NCI-H345 treated with DMSO at 0.1 percent for 48 hours (cell line): ENCODE measurements at regions not wholly inside any gene's neighbourhood (a gene's known extent, or its start where the extent isn't known, plus 50 kb on each side); places are given as distances from the start of the nearest gene placed in this dataset.

Experiments
- DNase-seq: peaks from one replicate; lab custom pipeline; 2025; ENCODE audit not compliant: unreplicated experiment; lab: John Stamatoyannopoulos, UW

DNA sequence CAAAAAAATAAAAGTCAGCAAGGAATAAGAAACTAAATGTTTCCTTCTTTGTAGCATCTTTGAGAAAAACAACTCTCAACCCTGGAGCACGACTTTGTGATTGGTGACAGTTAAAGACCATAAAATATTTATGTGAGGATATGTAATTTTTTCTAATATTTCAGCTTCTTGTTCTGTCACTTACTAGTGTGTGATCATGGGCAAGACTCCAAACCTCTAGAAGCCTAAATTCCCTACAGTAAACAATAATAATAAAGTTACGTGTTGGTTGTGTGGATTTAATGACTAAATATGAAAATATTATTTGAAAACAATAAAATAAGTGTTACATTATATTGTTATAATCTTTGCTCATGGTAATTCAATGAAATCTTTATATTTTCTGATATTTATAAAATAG, 735.6 kb upstream of the MARCKS start:
- no peak for DNase-seq

DNA sequence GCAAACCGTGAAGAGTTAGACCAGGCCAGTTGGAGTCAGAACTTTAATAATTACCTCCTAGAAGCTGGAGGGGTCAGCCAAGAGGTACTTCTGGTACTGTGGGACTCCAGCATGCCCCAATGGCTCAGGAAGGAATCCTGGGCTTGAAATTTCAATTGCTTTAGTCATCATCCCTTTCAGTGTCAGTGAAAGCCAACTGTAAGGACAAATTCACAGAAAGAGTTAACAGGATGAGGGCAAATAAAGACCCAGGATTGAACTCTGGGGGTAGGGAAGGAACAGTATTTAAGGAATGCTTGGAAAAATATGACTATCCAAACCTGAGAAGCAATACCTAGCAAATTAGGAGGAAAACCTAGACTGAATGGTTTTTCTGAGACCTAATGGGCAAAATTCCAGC, 735.1 kb upstream of the MARCKS start:
- no peak for DNase-seq

- DNase-seq = no peak
These were observed 731.5 kb upstream of the MARCKS start for GRCh38 chr6:113125626-113126025.

- no peak for DNase-seq
These were observed 729.2 kb upstream of the MARCKS start for GRCh38 chr6:113127786-113128419.

- no peak for DNase-seq
These were observed 728.5 kb upstream of the MARCKS start for GRCh38 chr6:113128661-113129060.

- no peak for DNase-seq
These were observed 727.2 kb upstream of the MARCKS start for GRCh38 chr6:113129991-113130390.

DNA sequence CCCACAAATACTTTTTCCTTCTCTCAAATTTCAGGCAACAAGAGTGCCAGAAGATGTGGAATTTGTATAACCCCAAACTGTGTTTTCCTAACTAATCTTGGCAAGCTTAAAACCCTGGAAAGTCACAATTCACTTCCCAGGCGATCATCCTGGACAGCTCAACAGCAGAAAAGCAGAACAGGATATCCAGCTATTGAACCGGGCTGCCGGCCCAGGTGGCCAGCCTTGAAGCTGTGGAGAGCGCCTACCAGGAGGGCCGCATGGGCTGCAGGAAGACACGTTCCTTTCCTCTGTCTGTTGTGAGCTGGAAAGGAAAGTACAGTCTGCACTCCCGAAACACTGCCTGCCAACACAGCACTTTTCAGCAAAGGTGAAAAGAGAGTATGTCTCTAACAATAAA, 719.7 kb upstream of the MARCKS start:
- no peak for DNase-seq

GRCh38 chr6:113140721-113141120, 716.4 kb upstream of the MARCKS start:
- no peak for DNase-seq

GRCh38 chr6:113141901-113142300, 715.2 kb upstream of the MARCKS start:
- no peak for DNase-seq

DNA sequence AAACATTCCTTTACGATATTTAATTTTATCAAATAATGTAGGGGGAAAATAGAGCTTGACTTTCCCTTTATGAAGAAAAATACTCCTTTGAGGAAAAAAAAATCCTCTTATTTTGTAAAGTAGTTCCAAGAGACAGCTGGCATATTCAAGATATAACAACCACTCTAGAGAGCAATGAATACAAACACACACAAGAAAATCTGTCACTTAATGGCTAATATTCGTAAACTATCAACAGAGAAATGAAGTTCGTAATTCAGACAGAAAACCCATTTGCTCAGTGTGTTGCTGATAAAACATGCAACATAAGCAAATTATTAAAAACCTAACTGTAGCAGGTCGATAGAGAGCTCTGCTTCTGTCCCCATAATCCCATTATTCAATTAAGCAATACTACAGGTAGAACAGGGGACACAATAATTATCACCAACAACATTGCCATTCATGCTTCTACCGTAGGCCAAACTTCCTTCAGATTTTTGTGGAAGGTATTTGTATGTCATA, 714.4 kb upstream of the MARCKS start:
- no peak for DNase-seq

GRCh38 chr6:113143206-113143605, 713.9 kb upstream of the MARCKS start:
- DNase-seq = no peak

DNA sequence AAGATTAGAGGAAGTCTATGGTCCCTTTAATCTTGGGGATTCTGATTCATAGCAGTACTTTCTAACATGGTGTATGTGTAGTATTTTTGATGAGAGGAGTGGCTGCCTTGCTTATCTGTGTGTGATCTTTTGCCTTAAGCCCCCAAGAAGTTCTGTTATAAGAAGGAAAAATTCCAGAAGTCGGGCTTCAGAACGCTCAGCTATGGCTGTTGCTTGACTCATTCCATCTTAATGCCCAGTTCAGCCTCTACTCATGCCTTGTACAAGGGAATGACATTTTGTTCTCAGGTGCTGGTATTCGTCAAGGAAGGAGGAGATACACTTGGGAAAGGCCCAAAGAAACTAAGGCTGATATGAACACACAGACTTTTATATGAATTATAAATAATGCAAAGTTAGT, 713.0 kb upstream of the MARCKS start:
- no peak for DNase-seq

- DNase-seq = no peak
These were observed 710.3 kb upstream of the MARCKS start for GRCh38 chr6:113146878-113147277.

DNA sequence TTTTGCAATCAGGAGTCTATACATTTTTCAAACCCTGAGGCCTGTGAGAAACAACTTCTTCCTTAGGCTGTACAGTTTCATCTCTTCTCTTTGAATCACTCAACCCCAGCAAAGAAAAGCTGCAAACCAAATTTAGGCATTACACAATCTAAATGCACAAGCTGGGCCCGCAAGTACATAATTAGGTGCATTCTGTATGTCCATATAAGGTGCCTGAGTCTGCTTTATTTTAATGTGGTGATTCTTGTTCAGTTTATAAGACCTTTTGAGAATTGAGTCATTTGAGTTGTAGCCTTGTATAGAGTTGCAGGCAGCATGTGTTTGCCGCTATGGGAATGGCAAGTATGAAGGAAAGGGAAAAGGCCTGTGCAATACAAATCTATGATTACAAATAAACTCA, 709.6 kb upstream of the MARCKS start:
- no peak for DNase-seq

DNA sequence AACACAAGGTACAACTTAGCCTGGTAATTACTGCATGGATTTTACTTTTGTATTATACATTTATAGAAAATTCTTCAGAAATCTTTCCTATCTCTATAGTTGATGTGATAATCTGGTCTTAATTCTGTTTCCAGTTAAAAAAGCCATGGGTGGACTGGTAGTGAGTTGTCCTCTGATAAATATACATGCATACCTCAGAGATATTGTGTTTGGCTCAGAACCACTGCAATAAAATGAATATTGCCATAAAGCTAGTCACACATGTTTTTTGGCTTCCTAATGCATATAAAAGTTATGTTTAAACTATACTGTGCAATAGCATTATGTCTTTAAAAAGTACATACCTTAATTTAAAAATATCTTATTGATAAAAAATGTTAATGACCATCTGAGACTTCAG, 708.6 kb upstream of the MARCKS start:
- DNase-seq = no peak

GRCh38 chr6:113149511-113149910, 707.6 kb upstream of the MARCKS start:
- no peak for DNase-seq

DNA sequence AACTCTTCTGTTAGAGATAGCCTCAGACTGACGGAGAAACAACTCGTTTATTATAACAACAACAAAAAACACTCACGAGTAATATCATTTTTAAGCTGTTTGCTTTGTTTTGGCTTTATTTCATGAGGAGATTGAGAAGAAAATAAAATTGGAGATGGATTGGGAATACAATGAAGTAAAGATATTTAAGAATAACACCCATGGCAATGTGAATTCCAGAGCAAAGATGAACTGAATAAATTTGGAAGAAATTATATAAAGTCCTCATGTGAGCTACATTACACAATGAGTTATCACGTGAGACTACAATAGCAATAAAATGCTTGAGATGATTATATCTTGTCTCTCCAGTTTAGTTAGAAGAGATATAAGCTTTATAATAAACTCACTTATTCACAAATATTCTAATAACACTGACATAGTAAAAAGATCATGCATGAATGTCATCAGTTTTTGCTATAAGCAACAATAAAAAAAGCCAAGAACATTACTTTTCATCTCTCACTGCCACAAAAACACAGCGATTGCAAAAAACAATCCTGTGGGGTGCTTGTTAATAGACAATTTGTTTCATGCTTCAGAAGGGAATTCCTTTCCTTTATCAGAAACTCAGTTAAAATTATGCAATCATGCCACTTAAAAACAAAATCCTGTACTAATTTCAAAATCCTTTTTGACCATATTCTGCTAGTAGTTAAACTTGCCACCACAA, 696.7 kb upstream of the MARCKS start:
- DNase-seq = no peak

DNA sequence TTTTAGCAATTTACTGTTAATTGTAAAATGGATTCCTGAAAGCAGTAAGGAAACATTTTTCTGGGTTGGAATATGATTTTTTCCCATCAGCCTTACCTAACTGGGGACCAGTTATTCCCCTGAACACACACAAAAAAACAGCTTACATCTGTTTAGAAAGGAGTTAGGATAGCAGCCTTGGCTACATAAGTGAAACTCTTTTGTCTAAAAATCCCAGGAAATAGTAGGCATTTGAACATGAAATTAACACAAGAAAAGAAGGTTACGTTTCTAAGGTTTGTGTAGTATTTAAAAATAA, 696.2 kb upstream of the MARCKS start:
- no peak for DNase-seq

DNA sequence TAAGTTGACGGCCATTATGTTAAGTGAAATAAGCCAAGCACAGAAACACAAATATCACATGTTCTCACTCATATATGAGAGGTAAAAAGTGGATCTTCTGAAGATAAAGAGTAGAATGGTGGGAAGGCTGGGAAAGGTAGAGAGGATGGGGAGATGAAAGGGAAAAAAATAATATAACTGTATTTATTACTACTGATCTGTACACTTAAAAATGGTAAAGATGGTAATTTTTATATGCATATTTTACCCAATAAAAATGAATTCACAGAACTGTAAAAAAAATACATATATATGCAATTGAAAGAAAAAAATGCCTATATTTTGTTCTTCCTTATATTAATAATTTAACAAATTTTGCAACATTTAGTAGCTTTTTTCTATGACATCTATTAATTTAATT, 694.4 kb upstream of the MARCKS start:
- no peak for DNase-seq

GRCh38 chr6:113168057-113168456, 689.1 kb upstream of the MARCKS start:
- DNase-seq = no peak

DNA sequence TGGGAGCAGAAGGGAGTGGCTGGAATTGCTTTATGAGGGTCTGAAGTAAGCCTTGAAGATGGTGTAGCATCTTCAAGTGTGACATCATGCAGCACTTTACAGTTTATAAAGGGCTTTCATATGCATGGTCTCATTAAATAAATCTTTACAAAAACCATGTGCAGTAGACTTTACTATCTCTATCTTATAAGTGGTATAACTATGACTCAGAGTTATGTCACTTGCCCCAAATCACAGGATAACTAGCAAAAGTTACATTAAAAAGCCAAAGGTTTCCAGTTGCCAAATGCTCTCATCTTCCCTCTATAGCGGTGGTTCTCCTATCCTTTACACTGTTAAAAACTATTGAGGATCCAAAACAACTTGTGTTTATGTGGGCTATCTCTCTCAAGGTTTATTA, 687.7 kb upstream of the MARCKS start:
- DNase-seq = no peak

DNA sequence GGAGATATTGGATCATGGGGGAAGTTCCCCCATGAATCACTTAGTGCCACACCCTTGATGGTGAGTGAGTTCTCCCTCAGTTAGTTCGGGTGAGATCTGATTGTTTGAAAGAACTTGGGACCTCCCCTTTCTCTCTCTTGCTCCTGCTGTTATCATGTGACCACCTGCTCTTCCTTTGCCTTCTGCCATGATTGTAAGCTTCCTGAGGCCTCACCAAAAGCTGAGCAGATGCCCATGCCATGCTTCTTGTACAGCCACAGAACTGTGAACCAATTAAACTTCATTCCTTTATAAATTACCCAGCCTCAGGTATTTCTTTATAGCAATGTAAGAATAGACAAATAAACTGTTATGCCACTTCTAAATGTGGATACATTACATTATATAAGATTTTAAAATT, 686.7 kb upstream of the MARCKS start:
- DNase-seq = no peak

- DNase-seq = peak; percentile 17
These were observed 685.3 kb upstream of the MARCKS start for GRCh38 chr6:113171882-113172281.
